Endothelial cell (in vitro differentiated cells): ENCODE measurements at regions not wholly inside any gene's neighbourhood (a gene's known extent, or its start where the extent isn't known, plus 50 kb on each side); places are given as distances from the start of the nearest gene placed in this dataset.

Experiments used
- DNase-seq: peaks from one replicate; pipeline ENCODE4 v3.0.0; 2021; ENCODE audit warnings: low spot score
- H3K27ac Mint-ChIP-seq: one replicate; pipeline ENCODE4 v1.8.0; 2021; ENCODE audit warnings: mixed read lengths, inconsistent platforms; ENCODE audit not compliant: unreplicated experiment
- H3K27me3 Mint-ChIP-seq: one replicate; pipeline ENCODE4 v1.8.0; 2021; ENCODE audit warnings: mild to moderate bottlenecking, moderate library complexity, mixed read lengths, inconsistent platforms; ENCODE audit not compliant: unreplicated experiment
- H3K36me3 Mint-ChIP-seq: one replicate; pipeline ENCODE4 v1.8.0; 2021; ENCODE audit warnings: mild to moderate bottlenecking, low read depth, mixed read lengths, inconsistent platforms; ENCODE audit not compliant: unreplicated experiment
- H3K4me1 Mint-ChIP-seq: one replicate; pipeline ENCODE4 v1.8.0; 2021; ENCODE audit warnings: mild to moderate bottlenecking, mixed read lengths, inconsistent platforms; ENCODE audit not compliant: unreplicated experiment
- H3K4me3 Mint-ChIP-seq: one replicate; pipeline ENCODE4 v1.8.0; 2021; ENCODE audit warnings: mild to moderate bottlenecking, mixed read lengths, inconsistent platforms; ENCODE audit not compliant: unreplicated experiment
- H3K9me3 Mint-ChIP-seq: one replicate; pipeline ENCODE4 v1.8.0; 2021; ENCODE audit warnings: mixed read lengths, inconsistent platforms; ENCODE audit not compliant: unreplicated experiment
- CTCF ChIP-seq: fragments of 200-600 bp; sonication (generic); IDR thresholded peaks from one replicate; pipeline ENCODE4 v1.5.0; 2021; ENCODE audit warnings: antibody characterized with exemption; ENCODE audit not compliant: unreplicated experiment

- no peak overlapping the region for H3K4me3 Mint-ChIP-seq
- no peaks in the 10 kb centered on the region for H3K9me3 Mint-ChIP-seq
- H3K27ac Mint-ChIP-seq: no peak overlapping the region
- no peaks in the 10 kb centered on the region for H3K4me1 Mint-ChIP-seq
- no peak for TF ChIP-seq CTCF
- H3K27me3 Mint-ChIP-seq: peaks cover 1% of the 10 kb centered on the region
- no peaks in the 10 kb centered on the region for H3K36me3 Mint-ChIP-seq
- DNase-seq: no peak
Observed at GRCh38 chr4:106425576-106425975, 57.0 kb upstream of the GIMD1 start.

GRCh38 chr4:106424426-106424825 is 55.8 kb upstream of the GIMD1 start:
- peaks cover 1% of the 10 kb centered on the region for H3K27me3 Mint-ChIP-seq
- H3K4me3 Mint-ChIP-seq: no peak overlapping the region
- H3K36me3 Mint-ChIP-seq: no peaks in the 10 kb centered on the region
- no peak for TF ChIP-seq CTCF
- H3K27ac Mint-ChIP-seq: no peak overlapping the region
- no peak for DNase-seq
- no peaks in the 10 kb centered on the region for H3K9me3 Mint-ChIP-seq
- H3K4me1 Mint-ChIP-seq: no peaks in the 10 kb centered on the region

GRCh38 chr4:106423791-106424190 is 55.2 kb upstream of the GIMD1 start:
- peaks cover 1% of the 10 kb centered on the region for H3K27me3 Mint-ChIP-seq
- H3K36me3 Mint-ChIP-seq: no peaks in the 10 kb centered on the region
- no peaks in the 10 kb centered on the region for H3K9me3 Mint-ChIP-seq
- H3K4me1 Mint-ChIP-seq: no peaks in the 10 kb centered on the region
- DNase-seq: no peak
- no peak overlapping the region for H3K27ac Mint-ChIP-seq
- no peak for TF ChIP-seq CTCF
- no peak overlapping the region for H3K4me3 Mint-ChIP-seq

GRCh38 chr4:106422766-106423165 is 54.2 kb upstream of the GIMD1 start:
- H3K27me3 Mint-ChIP-seq: peaks cover 1% of the 10 kb centered on the region
- no peak overlapping the region for H3K4me3 Mint-ChIP-seq
- H3K9me3 Mint-ChIP-seq: no peaks in the 10 kb centered on the region
- DNase-seq: no peak
- peaks cover 2% of the 10 kb centered on the region for H3K4me1 Mint-ChIP-seq
- no peaks in the 10 kb centered on the region for H3K36me3 Mint-ChIP-seq
- no peak overlapping the region for H3K27ac Mint-ChIP-seq
- no peak for TF ChIP-seq CTCF

- Mint-ChIP-seq H3K4me3 (no peak overlapping the region), H3K9me3 (no peaks in the 10 kb centered on the region), H3K4me1 (peaks cover 2% of the 10 kb centered on the region), H3K27ac (no peak overlapping the region), H3K36me3 (no peaks in the 10 kb centered on the region), H3K27me3 (peaks cover 1% of the 10 kb centered on the region)
- TF ChIP-seq CTCF: no peak
- no peak for DNase-seq
Observed at GRCh38 chr4:106421441-106422296, 53.1 kb upstream of the GIMD1 start.
